ENCODE measurements at regions not wholly inside any gene's neighbourhood (a gene's known extent, or its start where the extent isn't known, plus 50 kb on each side); places are given as distances from the start of the nearest gene placed in this dataset.

DNA sequence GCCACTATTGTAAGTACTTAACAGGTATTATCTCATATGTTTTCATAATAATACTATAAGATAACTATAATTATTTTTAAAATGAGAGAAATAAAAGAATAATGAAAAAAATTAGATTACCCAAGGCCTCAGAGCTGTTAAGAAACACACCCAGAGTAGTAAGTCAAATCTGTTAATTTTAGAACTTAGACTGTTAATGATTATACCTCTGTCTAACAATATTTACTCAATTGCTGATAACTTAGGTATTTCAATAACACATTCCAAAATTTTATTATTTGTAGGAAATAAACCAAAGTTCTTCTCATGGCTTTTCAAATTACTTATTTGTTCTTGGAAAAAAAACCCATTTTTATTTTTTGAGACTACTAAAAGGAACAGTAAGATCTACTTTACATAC, 227.5 kb upstream of the KCNH7 start:
- Histone ChIP-seq H3F3A (ENCODE audit: insufficient read depth) (no peaks in the 10 kb centered on the region), H3K9ac (ENCODE audit: low read length) (no peak overlapping the region), H4K20me1 (ENCODE audit: low read depth, low read length) (no peaks in the 10 kb centered on the region), H3K4me2 (ENCODE audit: low read depth, low read length, poor library complexity, severe bottlenecking) (no peak overlapping the region), H3K9me2 (replicated peaks; ENCODE audit: insufficient read depth, low read length) (no peaks in the 10 kb centered on the region), H3K79me2 (ENCODE audit: insufficient read depth, low read length) (no peaks in the 10 kb centered on the region), H3K27me3 (ENCODE audit: low read length) (no peaks in the 10 kb centered on the region), H3K36me3 (ENCODE audit: low read length) (no peaks in the 10 kb centered on the region), H3K27ac (ENCODE audit: low read depth, low read length) (no peak overlapping the region), H3K4me3 (ENCODE audit: insufficient read depth, low read length, poor library complexity, severe bottlenecking) (no peak overlapping the region), H2AFZ (ENCODE audit: low read depth, low read length, severe bottlenecking) (no peak overlapping the region), H3K9me3 (ENCODE audit: insufficient read depth, low read length) (no peaks in the 10 kb centered on the region)
- no peak for TF ChIP-seq EZH2phosphoT487 (conservative IDR thresholded peaks at IDR 0.05; ENCODE audit: low read length)

DNA sequence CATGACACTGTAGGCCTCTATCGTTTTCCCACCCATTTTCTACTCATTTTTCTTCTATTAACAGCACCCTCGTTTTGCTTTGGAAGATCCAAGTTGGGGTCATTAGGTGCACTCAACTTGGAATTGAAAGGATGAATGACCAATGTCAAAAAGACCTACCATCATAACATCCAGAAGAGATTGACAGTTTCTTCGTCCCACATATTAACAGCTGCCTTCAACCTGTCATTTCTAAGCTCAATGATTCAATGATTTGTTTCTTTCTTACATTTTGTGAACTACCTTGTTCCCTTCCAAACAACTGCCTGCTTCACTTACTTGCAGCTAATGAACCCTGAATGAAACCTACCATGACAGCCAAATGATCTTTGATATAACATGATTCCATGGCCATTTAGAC, 224.0 kb upstream of the KCNH7 start:
- Histone ChIP-seq H3K9ac (ENCODE audit: low read length) (no peak overlapping the region), H4K20me1 (ENCODE audit: low read depth, low read length) (no peaks in the 10 kb centered on the region), H3K79me2 (ENCODE audit: insufficient read depth, low read length) (no peaks in the 10 kb centered on the region), H3K9me2 (replicated peaks; ENCODE audit: insufficient read depth, low read length) (no peaks in the 10 kb centered on the region), H3K4me3 (ENCODE audit: insufficient read depth, low read length, poor library complexity, severe bottlenecking) (no peak overlapping the region), H3K27ac (ENCODE audit: low read depth, low read length) (no peak overlapping the region), H3K9me3 (ENCODE audit: insufficient read depth, low read length) (no peaks in the 10 kb centered on the region), H3F3A (ENCODE audit: insufficient read depth) (no peaks in the 10 kb centered on the region), H3K36me3 (ENCODE audit: low read length) (no peaks in the 10 kb centered on the region), H3K4me2 (ENCODE audit: low read depth, low read length, poor library complexity, severe bottlenecking) (no peak overlapping the region), H2AFZ (ENCODE audit: low read depth, low read length, severe bottlenecking) (no peak overlapping the region), H3K27me3 (ENCODE audit: low read length) (no peaks in the 10 kb centered on the region)
- TF ChIP-seq EZH2phosphoT487 (conservative IDR thresholded peaks at IDR 0.05; ENCODE audit: low read length): no peak
- TF ChIP-seq, protein P1, sequence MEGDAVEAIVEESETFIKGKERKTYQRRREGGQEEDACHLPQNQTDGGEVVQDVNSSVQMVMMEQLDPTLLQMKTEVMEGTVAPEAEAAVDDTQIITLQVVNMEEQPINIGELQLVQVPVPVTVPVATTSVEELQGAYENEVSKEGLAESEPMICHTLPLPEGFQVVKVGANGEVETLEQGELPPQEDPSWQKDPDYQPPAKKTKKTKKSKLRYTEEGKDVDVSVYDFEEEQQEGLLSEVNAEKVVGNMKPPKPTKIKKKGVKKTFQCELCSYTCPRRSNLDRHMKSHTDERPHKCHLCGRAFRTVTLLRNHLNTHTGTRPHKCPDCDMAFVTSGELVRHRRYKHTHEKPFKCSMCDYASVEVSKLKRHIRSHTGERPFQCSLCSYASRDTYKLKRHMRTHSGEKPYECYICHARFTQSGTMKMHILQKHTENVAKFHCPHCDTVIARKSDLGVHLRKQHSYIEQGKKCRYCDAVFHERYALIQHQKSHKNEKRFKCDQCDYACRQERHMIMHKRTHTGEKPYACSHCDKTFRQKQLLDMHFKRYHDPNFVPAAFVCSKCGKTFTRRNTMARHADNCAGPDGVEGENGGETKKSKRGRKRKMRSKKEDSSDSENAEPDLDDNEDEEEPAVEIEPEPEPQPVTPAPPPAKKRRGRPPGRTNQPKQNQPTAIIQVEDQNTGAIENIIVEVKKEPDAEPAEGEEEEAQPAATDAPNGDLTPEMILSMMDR (IDR thresholded peaks at IDR 0.05; ENCODE audit: insufficient read depth, low read length, poor library complexity, severe bottlenecking): no peak

DNA sequence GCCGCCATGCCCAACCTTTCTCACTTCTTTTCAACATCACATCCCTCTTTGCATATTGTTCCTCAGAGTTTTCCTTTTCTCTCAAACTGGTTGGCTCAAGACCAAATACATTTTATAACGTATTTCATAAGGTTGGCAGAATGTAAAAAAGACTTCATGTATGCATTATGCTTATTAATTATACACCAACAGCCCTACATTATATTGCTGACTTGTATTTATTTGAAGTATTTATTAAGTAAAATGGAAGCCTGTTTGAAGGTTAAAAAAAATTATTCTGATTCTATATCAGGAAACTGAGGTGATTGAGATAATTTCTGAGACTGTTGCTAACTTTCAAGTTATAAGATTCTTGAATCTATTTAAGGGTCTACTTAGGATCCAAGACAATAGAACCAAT, 208.0 kb upstream of the KCNH7 start:
- no peaks in the 10 kb centered on the region for H3K36me3 ChIP-seq (ENCODE audit: low read length)
- H3K27me3 ChIP-seq (ENCODE audit: low read length): no peaks in the 10 kb centered on the region
- no peaks in the 10 kb centered on the region for H3K79me2 ChIP-seq (ENCODE audit: insufficient read depth, low read length)
- no peak overlapping the region for H3K27ac ChIP-seq (ENCODE audit: low read depth, low read length)
- TF ChIP-seq, protein P1 (IDR thresholded peaks at IDR 0.05; ENCODE audit: insufficient read depth, low read length, poor library complexity, severe bottlenecking): no peak
- no peak for TF ChIP-seq EZH2phosphoT487 (conservative IDR thresholded peaks at IDR 0.05; ENCODE audit: low read length)
- H4K20me1 ChIP-seq (ENCODE audit: low read depth, low read length): no peaks in the 10 kb centered on the region
- H2AFZ ChIP-seq (ENCODE audit: low read depth, low read length, severe bottlenecking): no peak overlapping the region
- H3K4me2 ChIP-seq (ENCODE audit: low read depth, low read length, poor library complexity, severe bottlenecking): no peak overlapping the region
- no peak overlapping the region for H3K9ac ChIP-seq (ENCODE audit: low read length)
- H3F3A ChIP-seq (ENCODE audit: insufficient read depth): no peaks in the 10 kb centered on the region
- H3K4me3 ChIP-seq (ENCODE audit: insufficient read depth, low read length, poor library complexity, severe bottlenecking): no peak overlapping the region
- no peaks in the 10 kb centered on the region for H3K9me3 ChIP-seq (ENCODE audit: insufficient read depth, low read length)
- H3K9me2 ChIP-seq (replicated peaks; ENCODE audit: insufficient read depth, low read length): no peaks in the 10 kb centered on the region

DNA sequence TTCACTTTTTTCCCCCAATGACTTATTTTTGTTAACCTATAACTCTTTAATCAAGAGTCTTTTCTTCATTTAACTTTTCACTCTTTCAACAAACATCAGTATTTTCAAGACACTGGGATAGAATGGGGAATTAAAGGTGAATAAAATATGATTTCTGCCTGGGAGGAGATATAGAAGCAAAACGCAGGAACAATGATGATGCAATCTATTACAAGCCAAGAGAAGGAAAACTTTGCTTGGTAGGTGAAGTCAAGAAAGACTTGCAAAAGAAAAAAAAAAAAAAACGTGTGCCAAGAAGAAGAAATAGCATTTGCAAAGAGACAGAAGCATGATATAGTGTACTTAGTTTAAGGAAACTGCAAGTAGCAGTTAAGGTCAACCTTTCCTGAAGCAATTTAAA, 207.3 kb upstream of the KCNH7 start:
- Histone ChIP-seq H2AFZ (ENCODE audit: low read depth, low read length, severe bottlenecking) (no peak overlapping the region), H3K36me3 (ENCODE audit: low read length) (no peaks in the 10 kb centered on the region), H3K27me3 (ENCODE audit: low read length) (no peaks in the 10 kb centered on the region), H4K20me1 (ENCODE audit: low read depth, low read length) (no peaks in the 10 kb centered on the region), H3K9me2 (replicated peaks; ENCODE audit: insufficient read depth, low read length) (no peaks in the 10 kb centered on the region), H3K27ac (ENCODE audit: low read depth, low read length) (no peak overlapping the region), H3K4me3 (ENCODE audit: insufficient read depth, low read length, poor library complexity, severe bottlenecking) (no peak overlapping the region), H3K79me2 (ENCODE audit: insufficient read depth, low read length) (no peaks in the 10 kb centered on the region), H3K4me2 (ENCODE audit: low read depth, low read length, poor library complexity, severe bottlenecking) (no peak overlapping the region), H3K9ac (ENCODE audit: low read length) (no peak overlapping the region), H3K9me3 (ENCODE audit: insufficient read depth, low read length) (no peaks in the 10 kb centered on the region), H3F3A (ENCODE audit: insufficient read depth) (no peaks in the 10 kb centered on the region)
- no peak for TF ChIP-seq EZH2phosphoT487 (conservative IDR thresholded peaks at IDR 0.05; ENCODE audit: low read length)
- TF ChIP-seq, protein P1 (IDR thresholded peaks at IDR 0.05; ENCODE audit: insufficient read depth, low read length, poor library complexity, severe bottlenecking): no peak
